ENCODE measurements at regions not wholly inside any gene's neighbourhood (a gene's known extent, or its start where the extent isn't known, plus 50 kb on each side); places are given as distances from the start of the nearest gene placed in this dataset.

DNA sequence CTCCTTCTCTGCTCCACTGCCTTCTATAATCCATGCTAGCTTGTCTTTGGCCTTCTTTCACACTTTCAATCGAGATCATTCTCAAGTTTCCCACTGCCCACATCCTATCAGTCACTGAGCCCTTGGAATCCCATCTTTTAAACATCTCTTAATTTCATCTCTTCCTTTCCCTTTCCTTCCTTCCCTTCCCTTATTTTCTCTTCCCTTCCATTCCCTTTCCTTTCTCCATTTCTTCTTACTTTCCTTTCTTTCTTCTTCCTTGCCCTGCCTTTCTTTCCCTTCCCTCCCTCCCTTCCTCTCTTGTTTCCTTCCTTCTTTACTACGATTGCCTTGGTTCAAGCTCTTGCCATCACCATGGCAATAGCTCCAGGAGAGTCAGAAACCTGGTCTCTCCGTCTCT lies 183.8 kb downstream of the EMP1 start:
- TF ChIP-seq CTCF (IDR thresholded peaks at IDR 0.05; ENCODE audit: poor library complexity) (no peak), EZH2 (IDR thresholded peaks at IDR 0.05; ENCODE audit: borderline replicate concordance) (no peak)
